ENCODE measurements at regions not wholly inside any gene's neighbourhood (a gene's known extent, or its start where the extent isn't known, plus 50 kb on each side); places are given as distances from the start of the nearest gene placed in this dataset.

DNA sequence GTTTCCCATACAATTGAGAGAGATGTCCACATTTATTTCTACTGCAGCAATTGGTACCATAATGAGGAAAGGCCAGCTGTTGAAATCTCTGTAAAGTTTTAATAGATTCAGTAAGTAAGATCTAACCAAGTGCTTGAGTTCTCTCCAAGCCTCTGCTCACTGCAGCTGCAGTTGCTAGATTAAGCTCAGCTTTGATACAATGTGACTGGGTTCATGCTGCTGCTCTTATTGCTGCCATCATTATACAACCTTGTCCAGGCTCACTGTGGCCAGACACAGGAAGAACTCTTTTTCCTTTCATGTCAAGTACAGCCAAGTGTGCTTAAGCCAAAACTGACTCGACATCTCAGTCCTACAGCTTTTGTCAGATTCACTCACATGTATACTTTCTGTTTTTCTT, 423.5 kb downstream of the GJA1 start:
- TF ChIP-seq, protein P1, sequence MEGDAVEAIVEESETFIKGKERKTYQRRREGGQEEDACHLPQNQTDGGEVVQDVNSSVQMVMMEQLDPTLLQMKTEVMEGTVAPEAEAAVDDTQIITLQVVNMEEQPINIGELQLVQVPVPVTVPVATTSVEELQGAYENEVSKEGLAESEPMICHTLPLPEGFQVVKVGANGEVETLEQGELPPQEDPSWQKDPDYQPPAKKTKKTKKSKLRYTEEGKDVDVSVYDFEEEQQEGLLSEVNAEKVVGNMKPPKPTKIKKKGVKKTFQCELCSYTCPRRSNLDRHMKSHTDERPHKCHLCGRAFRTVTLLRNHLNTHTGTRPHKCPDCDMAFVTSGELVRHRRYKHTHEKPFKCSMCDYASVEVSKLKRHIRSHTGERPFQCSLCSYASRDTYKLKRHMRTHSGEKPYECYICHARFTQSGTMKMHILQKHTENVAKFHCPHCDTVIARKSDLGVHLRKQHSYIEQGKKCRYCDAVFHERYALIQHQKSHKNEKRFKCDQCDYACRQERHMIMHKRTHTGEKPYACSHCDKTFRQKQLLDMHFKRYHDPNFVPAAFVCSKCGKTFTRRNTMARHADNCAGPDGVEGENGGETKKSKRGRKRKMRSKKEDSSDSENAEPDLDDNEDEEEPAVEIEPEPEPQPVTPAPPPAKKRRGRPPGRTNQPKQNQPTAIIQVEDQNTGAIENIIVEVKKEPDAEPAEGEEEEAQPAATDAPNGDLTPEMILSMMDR (IDR thresholded peaks at IDR 0.05) = no peak
- TF ChIP-seq POLR2A (IDR thresholded peaks at IDR 0.05; ENCODE audit: low read depth) (no peak), POLR2AphosphoS5 (IDR thresholded peaks at IDR 0.05) (no peak)
